ENCODE measurements at regions not wholly inside any gene's neighbourhood (a gene's known extent, or its start where the extent isn't known, plus 50 kb on each side); places are given as distances from the start of the nearest gene placed in this dataset.

- no peaks in the 10 kb centered on the region for H3K27me3 ChIP-seq (ENCODE audit: insufficient read depth, low read depth)
- H3K4me3 ChIP-seq (IDR thresholded peaks at IDR 0.05; ENCODE audit: insufficient read depth, low read depth, low read length): no peak overlapping the region
- H3K9ac ChIP-seq: no peak overlapping the region
- H2AFZ ChIP-seq (ENCODE audit: low read depth): no peak overlapping the region
- no peaks in the 10 kb centered on the region for H3K4me1 ChIP-seq (ENCODE audit: low read depth, poor library complexity, severe bottlenecking)
- H3K36me3 ChIP-seq (ENCODE audit: insufficient read depth): no peaks in the 10 kb centered on the region
- H3K27ac ChIP-seq: no peak overlapping the region
- TF ChIP-seq, protein P1, sequence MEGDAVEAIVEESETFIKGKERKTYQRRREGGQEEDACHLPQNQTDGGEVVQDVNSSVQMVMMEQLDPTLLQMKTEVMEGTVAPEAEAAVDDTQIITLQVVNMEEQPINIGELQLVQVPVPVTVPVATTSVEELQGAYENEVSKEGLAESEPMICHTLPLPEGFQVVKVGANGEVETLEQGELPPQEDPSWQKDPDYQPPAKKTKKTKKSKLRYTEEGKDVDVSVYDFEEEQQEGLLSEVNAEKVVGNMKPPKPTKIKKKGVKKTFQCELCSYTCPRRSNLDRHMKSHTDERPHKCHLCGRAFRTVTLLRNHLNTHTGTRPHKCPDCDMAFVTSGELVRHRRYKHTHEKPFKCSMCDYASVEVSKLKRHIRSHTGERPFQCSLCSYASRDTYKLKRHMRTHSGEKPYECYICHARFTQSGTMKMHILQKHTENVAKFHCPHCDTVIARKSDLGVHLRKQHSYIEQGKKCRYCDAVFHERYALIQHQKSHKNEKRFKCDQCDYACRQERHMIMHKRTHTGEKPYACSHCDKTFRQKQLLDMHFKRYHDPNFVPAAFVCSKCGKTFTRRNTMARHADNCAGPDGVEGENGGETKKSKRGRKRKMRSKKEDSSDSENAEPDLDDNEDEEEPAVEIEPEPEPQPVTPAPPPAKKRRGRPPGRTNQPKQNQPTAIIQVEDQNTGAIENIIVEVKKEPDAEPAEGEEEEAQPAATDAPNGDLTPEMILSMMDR (conservative IDR thresholded peaks at IDR 0.05; ENCODE audit: low read depth, low read length): no peak
- no peaks in the 10 kb centered on the region for H3K79me2 ChIP-seq (ENCODE audit: insufficient read depth, low read depth)
- H3K4me2 ChIP-seq: no peak overlapping the region
- no peaks in the 10 kb centered on the region for H4K20me1 ChIP-seq (ENCODE audit: insufficient read depth)
These were observed 56.1 kb upstream of the ELMO1 start for GRCh38 chr7:37504801-37505200.

- no peak overlapping the region for H2AFZ ChIP-seq (ENCODE audit: low read depth)
- no peaks in the 10 kb centered on the region for H3K79me2 ChIP-seq (ENCODE audit: insufficient read depth, low read depth)
- H3K9ac ChIP-seq: no peak overlapping the region
- TF ChIP-seq, protein P1 (conservative IDR thresholded peaks at IDR 0.05; ENCODE audit: low read depth, low read length): no peak
- H3K36me3 ChIP-seq (ENCODE audit: insufficient read depth): no peaks in the 10 kb centered on the region
- H3K27me3 ChIP-seq (ENCODE audit: insufficient read depth, low read depth): no peaks in the 10 kb centered on the region
- no peak overlapping the region for H3K4me2 ChIP-seq
- no peaks in the 10 kb centered on the region for H4K20me1 ChIP-seq (ENCODE audit: insufficient read depth)
- H3K4me3 ChIP-seq (IDR thresholded peaks at IDR 0.05; ENCODE audit: insufficient read depth, low read depth, low read length): no peak overlapping the region
- no peak overlapping the region for H3K27ac ChIP-seq
- H3K4me1 ChIP-seq (ENCODE audit: low read depth, poor library complexity, severe bottlenecking): no peaks in the 10 kb centered on the region
These were observed 57.2 kb upstream of the ELMO1 start for GRCh38 chr7:37505750-37506353.

GRCh38 chr7:37508118-37508517, 59.5 kb upstream of the ELMO1 start:
- H2AFZ ChIP-seq (ENCODE audit: low read depth): no peak overlapping the region
- H3K4me3 ChIP-seq (IDR thresholded peaks at IDR 0.05; ENCODE audit: insufficient read depth, low read depth, low read length): no peak overlapping the region
- H3K9ac ChIP-seq: no peak overlapping the region
- H3K4me2 ChIP-seq: no peak overlapping the region
- H3K36me3 ChIP-seq (ENCODE audit: insufficient read depth): no peaks in the 10 kb centered on the region
- H3K79me2 ChIP-seq (ENCODE audit: insufficient read depth, low read depth): no peaks in the 10 kb centered on the region
- H4K20me1 ChIP-seq (ENCODE audit: insufficient read depth): no peaks in the 10 kb centered on the region
- no peak overlapping the region for H3K27ac ChIP-seq
- TF ChIP-seq, protein P1 (conservative IDR thresholded peaks at IDR 0.05; ENCODE audit: low read depth, low read length): no peak
- no peaks in the 10 kb centered on the region for H3K4me1 ChIP-seq (ENCODE audit: low read depth, poor library complexity, severe bottlenecking)
- H3K27me3 ChIP-seq (ENCODE audit: insufficient read depth, low read depth): no peaks in the 10 kb centered on the region

DNA sequence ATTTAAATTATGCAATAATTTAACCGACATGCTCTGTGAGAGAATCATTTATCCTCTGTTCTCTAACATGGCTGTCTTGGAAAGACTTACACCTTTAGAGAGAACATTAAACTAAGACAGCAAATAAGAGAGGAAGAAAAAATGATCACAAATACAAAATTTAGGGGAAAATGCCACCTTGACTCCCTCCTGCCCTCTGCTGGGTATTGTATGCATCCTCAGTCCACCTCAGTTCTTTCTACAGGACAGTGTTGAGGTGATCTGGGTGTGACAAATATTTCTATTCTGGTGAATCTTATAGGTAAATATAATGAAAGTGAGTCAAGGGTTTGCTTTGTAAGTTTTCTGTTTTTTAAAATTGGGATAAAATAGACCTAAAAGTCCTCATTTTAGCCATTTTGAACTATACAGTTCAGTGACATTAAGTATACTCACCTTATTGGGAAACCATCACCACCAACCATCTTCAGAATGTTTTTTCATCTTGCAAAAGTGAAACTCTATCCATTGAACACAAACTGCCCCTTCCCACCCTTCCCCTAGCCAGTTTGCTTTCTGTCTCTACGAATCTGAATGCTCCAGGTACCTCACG, 61.5 kb upstream of the ELMO1 start:
- Histone ChIP-seq H3K79me2 (ENCODE audit: insufficient read depth, low read depth) (no peaks in the 10 kb centered on the region), H3K27me3 (ENCODE audit: insufficient read depth, low read depth) (no peaks in the 10 kb centered on the region), H3K4me2 (no peak overlapping the region), H2AFZ (ENCODE audit: low read depth) (no peak overlapping the region), H3K4me1 (ENCODE audit: low read depth, poor library complexity, severe bottlenecking) (no peaks in the 10 kb centered on the region), H3K27ac (no peak overlapping the region), H3K36me3 (ENCODE audit: insufficient read depth) (no peaks in the 10 kb centered on the region), H3K4me3 (IDR thresholded peaks at IDR 0.05; ENCODE audit: insufficient read depth, low read depth, low read length) (no peak overlapping the region), H4K20me1 (ENCODE audit: insufficient read depth) (no peaks in the 10 kb centered on the region), H3K9ac (no peak overlapping the region)
- TF ChIP-seq, protein P1 (conservative IDR thresholded peaks at IDR 0.05; ENCODE audit: low read depth, low read length): peak; percentile 83
